ENCODE measurements at regions not wholly inside any gene's neighbourhood (a gene's known extent, or its start where the extent isn't known, plus 50 kb on each side); places are given as distances from the start of the nearest gene placed in this dataset.

- TF ChIP-seq ARID3A (IDR thresholded peaks at IDR 0.05; ENCODE audit: low read depth, low read length): no peak; the same call in 1 of the 2 replicates
- TF ChIP-seq JDP2 (CRISPR knock-in tag; IDR thresholded peaks at IDR 0.05; ENCODE audit: borderline replicate concordance): no peak; the same call in 1 of the 2 replicates
- TF ChIP-seq RAD51 (IDR thresholded peaks at IDR 0.05; ENCODE audit: borderline replicate concordance): no peak
- no peak for TF ChIP-seq DNMT3B (CRISPR knock-in tag; conservative IDR thresholded peaks at IDR 0.05)
- TF ChIP-seq ZNF557 (CRISPR knock-in tag; IDR thresholded peaks at IDR 0.05): no peak
- TF ChIP-seq SNRNP70 (IDR thresholded peaks at IDR 0.05; ENCODE audit: low read depth, low read length): no peak
- 0 out of 2 replicates have a peak, but pooled peaks have one; percentile 6 for TF ChIP-seq HMG20B (CRISPR knock-in tag; conservative IDR thresholded peaks at IDR 0.05)
- TF ChIP-seq ZNF34 (CRISPR knock-in tag; IDR thresholded peaks at IDR 0.05; ENCODE audit: borderline replicate concordance): no peak
- TF ChIP-seq ZNF646 (CRISPR knock-in tag; IDR thresholded peaks at IDR 0.05): 0 out of 2 replicates have a peak, but pooled peaks have one; percentile 16
- no peak for TF ChIP-seq YY1 (IDR thresholded peaks at IDR 0.05; ENCODE audit: insufficient read depth, insufficient replicate concordance, low read depth, low read length)
- no peak for TF ChIP-seq ZNF142 (CRISPR knock-in tag; IDR thresholded peaks at IDR 0.05)
- TF ChIP-seq PAX8 (CRISPR knock-in tag; IDR thresholded peaks at IDR 0.05; ENCODE audit: borderline replicate concordance): no peak
- peak; percentile 86 for TF ChIP-seq HOMEZ (CRISPR knock-in tag; IDR thresholded peaks at IDR 0.05; ENCODE audit: low read depth)
Measured at GRCh38 chr12:9342614-9343353, 134.6 kb upstream of the PZP start (continued).
